K562 (cell line): ENCODE measurements at regions not wholly inside any gene's neighbourhood (a gene's known extent, or its start where the extent isn't known, plus 50 kb on each side); places are given as distances from the start of the nearest gene placed in this dataset.

Experiments used
- ATAC-seq: fragments of 200-7000 bp; cut with Tn5 transposase; 3 replicates; pipeline ENCODE4 v1.9.1; 2020; ENCODE audit warnings: moderate library complexity
- BruUV-seq: library from RNA; stranded (reverse); fragments of 400-500 nt; replicated peaks from 2 replicates; lab custom pipeline; 2021; lab: Mats Ljungman, UMichigan
- CTCF ChIA-PET: fragments of 300-600 bp; formaldehyde crosslinking; extraction: SDS; loops from one replicate; lab custom pipeline; 2021; ENCODE audit warnings: low intra/inter-chr PET ratio; lab: Yijun Ruan, JAX
- POLR2A ChIA-PET: fragments of 300-600, 350-650 bp; sonication (Branson Sonifier 250); formaldehyde crosslinking; extraction: SDS; loops from one replicate; lab custom pipeline; 2021; ENCODE audit warnings: antibody characterized with exemption, inconsistent platforms; lab: Yijun Ruan, JAX
- DNase-seq, 4 experiments: peaks; one replicate each; pipeline versions ENCODE4 v3.0.0 to v3.0.0-alpha.2; 2011 to 2018; ENCODE audit warnings: low spot score in 3 of 4, mixed read lengths in 3 of 4; ENCODE audit errors: extremely low read depth in 1 of 4
- FAIRE-seq: peaks from 2 replicates; lab custom pipeline; 2011; peaks lifted over from hg19 to GRCh38; lab: Jason Lieb, UNC
- H2AFZ ChIP-seq: 2 replicates; pipeline ENCODE4 v1.6.0; 2011; ENCODE audit warnings: low read depth, low read length, control low read depth, inconsistent platforms
- H3K27ac ChIP-seq: fragments of 200-600 bp; 3 replicates; pipeline ENCODE4 v1.8.0; 2011; ENCODE audit warnings: low read depth, mild to moderate bottlenecking, control low read depth, inconsistent platforms, low read length, moderate library complexity, mixed read lengths; ENCODE audit errors: extremely low read depth
- H3K27me3 ChIP-seq, 2 experiments: fragments of 300-600 bp in 1 of 2; 2 replicates in 1 of 2; 3 replicates in 1 of 2; pipeline versions ENCODE4 v1.6.0 to v1.8.0; 2011; ENCODE audit warnings: inconsistent platforms in 2 of 2, low read length in 2 of 2, mild to moderate bottlenecking in 1 of 2, mixed read lengths in 1 of 2, moderate library complexity in 1 of 2; ENCODE audit not compliant: control insufficient read depth in 2 of 2, insufficient read depth in 2 of 2
- H3K36me3 ChIP-seq: fragments of 300-600 bp; 3 replicates; pipeline ENCODE4 v1.8.0; 2011; ENCODE audit warnings: mild to moderate bottlenecking, low read length, inconsistent platforms; ENCODE audit not compliant: control insufficient read depth, insufficient read depth
- H3K4me1 ChIP-seq, 2 experiments: fragments of 200-600 bp in 1 of 2; replicated peaks in 1 of 2; 2 replicates in 1 of 2; 3 replicates in 1 of 2; pipeline versions ENCODE4 v1.5.1 to v1.8.0; 2011; ENCODE audit warnings: inconsistent platforms in 2 of 2, low read length in 2 of 2, mild to moderate bottlenecking in 1 of 2, mixed read lengths in 1 of 2, moderate library complexity in 1 of 2; ENCODE audit not compliant: control insufficient read depth in 2 of 2, insufficient read depth in 2 of 2
- H3K4me2 ChIP-seq: 2 replicates; pipeline ENCODE4 v1.6.1; 2011; ENCODE audit warnings: low read length, control low read depth, inconsistent platforms, mixed read lengths; ENCODE audit not compliant: insufficient read depth
- H3K4me3 ChIP-seq: fragments of 200-600 bp; sonication (generic), shearing (Covaris generic); 2 replicates; pipeline ENCODE4 v1.5.1; 2016; ENCODE audit warnings: control low read depth, inconsistent platforms
- H3K79me2 ChIP-seq: fragments of 200-600 bp; 3 replicates; pipeline ENCODE4 v1.8.0; 2011; ENCODE audit warnings: low read length, inconsistent platforms; ENCODE audit not compliant: control insufficient read depth, insufficient read depth
- H3K9ac ChIP-seq, 2 experiments: 2 replicates each; pipeline versions ENCODE4 v1.6.0 to v1.6.1; 2011; ENCODE audit warnings: low read depth in 2 of 2, low read length in 2 of 2, control low read depth in 1 of 2, inconsistent platforms in 1 of 2, mild to moderate bottlenecking in 1 of 2, mixed read lengths in 1 of 2; ENCODE audit not compliant: insufficient read depth in 1 of 2
- H3K9me1 ChIP-seq: one replicate; pipeline ENCODE4 v1.6.0; 2011; ENCODE audit warnings: inconsistent platforms, mild to moderate bottlenecking, low read length, moderate library complexity; ENCODE audit not compliant: control insufficient read depth, insufficient read depth
- H3K9me3 ChIP-seq: replicated peaks from 2 replicates; pipeline ENCODE4 v1.5.1; 2011; ENCODE audit warnings: low read depth, low read length, inconsistent platforms; ENCODE audit not compliant: control insufficient read depth, insufficient read depth
- H4K20me1 ChIP-seq: replicated peaks from 2 replicates; pipeline ENCODE4 v1.6.1; 2011; ENCODE audit warnings: low read length, inconsistent platforms, mixed read lengths; ENCODE audit not compliant: control insufficient read depth, insufficient read depth
- CREB1 ChIP-seq, 2 experiments: sonication (generic) in 1 of 2; formaldehyde crosslinking in 1 of 2; IDR thresholded peaks; 2 replicates each; pipeline versions ENCODE4 v1.6.1 to v1.8.0; 2012 to 2022; ENCODE audit warnings: inconsistent platforms in 1 of 2, mild to moderate bottlenecking in 1 of 2, missing genetic modification reagents in 1 of 2, moderate library complexity in 1 of 2
- CREM ChIP-seq: IDR thresholded peaks from 2 replicates; pipeline ENCODE4 v1.6.1; 2014; ENCODE audit warnings: antibody characterized with exemption, low read depth
- HDAC2 ChIP-seq: fragments of 450-650 bp; IDR thresholded peaks from 2 replicates; pipeline ENCODE4 v1.6.1; 2016; ENCODE audit warnings: mild to moderate bottlenecking
- HDAC8 ChIP-seq: fragments of 450-650 bp; IDR thresholded peaks from 2 replicates; pipeline ENCODE4 v1.6.1; 2016; ENCODE audit warnings: mild to moderate bottlenecking, missing genetic modification characterization, moderate library complexity, missing compliant biosample characterization
- MAX ChIP-seq: sonication (generic); formaldehyde crosslinking; IDR thresholded peaks from 2 replicates; pipeline ENCODE4 v1.9.0; 2022; ENCODE audit warnings: mild to moderate bottlenecking, missing genetic modification reagents
- MCM5 ChIP-seq: fragments of 450-650 bp; IDR thresholded peaks from 2 replicates; pipeline ENCODE4 v1.6.1; 2016; ENCODE audit warnings: low read depth
- ZBED1 ChIP-seq: IDR thresholded peaks from 2 replicates; pipeline ENCODE4 v1.6.1; 2014
- ZNF24 ChIP-seq: fragments of 450-650 bp; IDR thresholded peaks from 2 replicates; pipeline ENCODE4 v1.6.1; 2016
- ZNF512 ChIP-seq: IDR thresholded peaks from 2 replicates; pipeline ENCODE4 v1.6.1; 2016; ENCODE audit warnings: missing genetic modification characterization, missing compliant biosample characterization
- ZNF696 ChIP-seq: fragments of 250-450 bp; sonication (Bioruptor Pico); conservative IDR thresholded peaks from 2 replicates; pipeline ENCODE4 v1.4.0; 2020; ENCODE audit warnings: mild to moderate bottlenecking, moderate library complexity
- in situ Hi-C: fragments of 300-500 bp; cut with MboI; formaldehyde crosslinking; loops from 4 replicates; pipeline ENCODE4 v1.15.0; 2018; ENCODE audit warnings: inconsistent platforms, mixed read lengths
- intact Hi-C: fragments of 100-400 bp; cut with micrococcal nuclease; formaldehyde crosslinking; loops from 2 replicates; pipeline ENCODE4 v1.14.2; 2022
- TF ChIP-seq, protein P1 (sequence below), 2 experiments: fragments of 450-650 bp; conservative IDR thresholded peaks; 2 replicates each; pipeline ENCODE4 v1.6.1; 2017; ENCODE audit warnings: mild to moderate bottlenecking in 2 of 2, moderate library complexity in 2 of 2
- TF ChIP-seq, protein P2 (sequence below): sonication (generic); formaldehyde crosslinking; IDR thresholded peaks from 2 replicates; pipeline ENCODE4 v1.8.1; 2022; ENCODE audit warnings: missing genetic modification reagents

DNA sequence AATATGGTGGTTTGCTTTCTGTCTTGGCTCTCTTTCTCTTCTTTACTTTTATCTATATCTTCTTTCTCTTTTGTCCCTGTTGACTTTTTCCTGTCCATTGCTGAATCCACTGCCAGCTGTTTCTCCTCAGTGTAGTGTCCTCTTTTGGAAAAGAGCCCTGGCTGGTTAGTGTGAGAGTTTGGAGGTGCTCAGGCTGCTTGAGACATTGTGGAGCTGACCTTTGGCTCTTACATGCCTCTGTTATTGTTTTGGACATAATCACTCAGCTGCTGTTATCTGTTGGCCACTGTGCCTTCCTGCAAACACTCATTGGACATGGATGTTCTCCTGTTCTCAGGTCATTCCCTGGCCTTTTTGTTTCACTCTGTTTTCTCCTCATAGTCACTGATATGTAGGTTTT, 295.4 kb upstream of the RIOK2 start:
- Histone ChIP-seq H3K4me2 (no peak overlapping the region), H3K9ac (no peak overlapping the region), H3K4me1 (no peaks in the 10 kb centered on the region), H3K9me1 (no peaks in the 10 kb centered on the region), H3K27me3 (no peaks in the 10 kb centered on the region), H3K4me3 (no peak overlapping the region), H3K36me3 (no peaks in the 10 kb centered on the region), H3K27ac (no peak overlapping the region), H2AFZ (no peak overlapping the region), H3K9me3 (no peaks in the 10 kb centered on the region), H4K20me1 (no peaks in the 10 kb centered on the region), H3K79me2 (no peaks in the 10 kb centered on the region)
- DNase-seq (no peak), FAIRE-seq (no peak), ATAC-seq (no peak)
- ChIA-PET CTCF (no interaction called here), POLR2A (no interaction called here)
- TF ChIP-seq, protein P1, sequence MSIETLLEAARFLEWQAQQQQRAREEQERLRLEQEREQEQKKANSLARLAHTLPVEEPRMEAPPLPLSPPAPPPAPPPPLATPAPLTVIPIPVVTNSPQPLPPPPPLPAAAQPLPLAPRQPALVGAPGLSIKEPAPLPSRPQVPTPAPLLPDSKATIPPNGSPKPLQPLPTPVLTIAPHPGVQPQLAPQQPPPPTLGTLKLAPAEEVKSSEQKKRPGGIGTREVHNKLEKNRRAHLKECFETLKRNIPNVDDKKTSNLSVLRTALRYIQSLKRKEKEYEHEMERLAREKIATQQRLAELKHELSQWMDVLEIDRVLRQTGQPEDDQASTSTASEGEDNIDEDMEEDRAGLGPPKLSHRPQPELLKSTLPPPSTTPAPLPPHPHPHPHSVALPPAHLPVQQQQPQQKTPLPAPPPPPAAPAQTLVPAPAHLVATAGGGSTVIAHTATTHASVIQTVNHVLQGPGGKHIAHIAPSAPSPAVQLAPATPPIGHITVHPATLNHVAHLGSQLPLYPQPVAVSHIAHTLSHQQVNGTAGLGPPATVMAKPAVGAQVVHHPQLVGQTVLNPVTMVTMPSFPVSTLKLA (conservative IDR thresholded peaks at IDR 0.05) = no peak
- TF ChIP-seq MCM5 (no peak), CREM (no peak), ZNF696 (CRISPR knock-in tag) (no peak), HDAC8 (tag) (no peak), ZNF24 (no peak), ZNF512 (tag) (no peak), MAX (CRISPR knock-in tag) (no peak), HDAC2 (no peak), CREB1 (IDR thresholded peaks at IDR 0.05) (no peak), CREB1 (CRISPR knock-in tag; IDR thresholded peaks at IDR 0.05) (no peak), ZBED1 (no peak)
- TF ChIP-seq, protein P2, sequence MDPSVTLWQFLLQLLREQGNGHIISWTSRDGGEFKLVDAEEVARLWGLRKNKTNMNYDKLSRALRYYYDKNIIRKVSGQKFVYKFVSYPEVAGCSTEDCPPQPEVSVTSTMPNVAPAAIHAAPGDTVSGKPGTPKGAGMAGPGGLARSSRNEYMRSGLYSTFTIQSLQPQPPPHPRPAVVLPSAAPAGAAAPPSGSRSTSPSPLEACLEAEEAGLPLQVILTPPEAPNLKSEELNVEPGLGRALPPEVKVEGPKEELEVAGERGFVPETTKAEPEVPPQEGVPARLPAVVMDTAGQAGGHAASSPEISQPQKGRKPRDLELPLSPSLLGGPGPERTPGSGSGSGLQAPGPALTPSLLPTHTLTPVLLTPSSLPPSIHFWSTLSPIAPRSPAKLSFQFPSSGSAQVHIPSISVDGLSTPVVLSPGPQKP = no peak
- intact Hi-C loops (no loop called here), in situ Hi-C loops (no loop called here)
- BruUV-seq = no TSS peak
